Left cardiac atrium (tissue), 4 donors: ENCODE measurements at regions not wholly inside any gene's neighbourhood (a gene's known extent, or its start where the extent isn't known, plus 50 kb on each side); places are given as distances from the start of the nearest gene placed in this dataset.
"Not testable (repeated sequence)": the region's sequence is repeated elsewhere in the genome, so short reads cannot be mapped to it uniquely, and the experiment has no call there.

Experiments used
- ATAC-seq, 2 donors: fragments of 200-7000 bp; cut with Tn5 transposase; one replicate each; pipeline ENCODE4 v1.9.1; 2020; ENCODE audit warnings: mild to moderate bottlenecking in 2 of 2, moderate library complexity in 2 of 2
- DNase-seq: peaks from one replicate; pipeline ENCODE4 v3.0.0-alpha.2; 2020
- intact Hi-C, 2 donors: fragments of 100-400 bp; cut with DNase I; formaldehyde crosslinking; loops; one replicate each; pipeline versions ENCODE4 v1.14.1 to v1.15.1; 2022 to 2023
- donor health status: DM: no; HTN: yes; CAD: no.
- donor health status: DM: no; HTN: yes; CAD: no; lungs with severe emphysema.
- donor health status: DM: yes; HTN: yes; CAD: no.
- donor health status: Dilated cardiomyopathy.

GRCh38 chr5:97471951-97472350 lies 288.9 kb upstream of the RIOK2 start:
- intact Hi-C loops: no loop called here
- ATAC-seq (no peak), DNase-seq (no peak)

GRCh38 chr5:97475847-97476246 lies 292.8 kb upstream of the RIOK2 start:
- DNase-seq (no peak), ATAC-seq (no peak)

GRCh38 chr5:97476852-97477534 lies 293.9 kb upstream of the RIOK2 start:
- ATAC-seq: no peak
- no peak for DNase-seq
- intact Hi-C loops: no loop called here

More at GRCh38 chr5:97475847-97476246, 292.8 kb upstream of the RIOK2 start:
- intact Hi-C loops: no loop called here

GRCh38 chr5:97478483-97478882 lies 295.4 kb upstream of the RIOK2 start:
- DNase-seq (no peak), ATAC-seq (no peak)
- intact Hi-C loops: no loop called here

GRCh38 chr5:97480313-97480712 lies 297.3 kb upstream of the RIOK2 start:
- intact Hi-C loops: no loop called here
- DNase-seq (no peak), ATAC-seq (no peak)

- intact Hi-C loops: no loop called here
- DNase-seq (no peak), ATAC-seq (no peak)
These were observed 305.1 kb upstream of the RIOK2 start for GRCh38 chr5:97488126-97488668.

GRCh38 chr5:97489010-97489840 lies 306.2 kb upstream of the RIOK2 start:
- DNase-seq (no peak), ATAC-seq (no peak)
- intact Hi-C loops: no loop called here

GRCh38 chr5:97494465-97494864 lies 311.4 kb upstream of the RIOK2 start:
- DNase-seq (no peak), ATAC-seq (no peak)
- intact Hi-C loops: no loop called here

- intact Hi-C loops: no loop called here
- ATAC-seq: no peak
- no peak for DNase-seq
These were observed 312.3 kb upstream of the RIOK2 start for GRCh38 chr5:97495301-97495700.

- ATAC-seq (no peak), DNase-seq (no peak)
- intact Hi-C loops: no loop called here
These were observed 313.0 kb upstream of the RIOK2 start for GRCh38 chr5:97496037-97496436.

GRCh38 chr5:97498657-97499056 lies 315.6 kb upstream of the RIOK2 start:
- intact Hi-C loops: no loop called here
- ATAC-seq (peak in 1 of 2 donors; percentile 37), DNase-seq (peak; percentile 31)

GRCh38 chr5:97499605-97500004 lies 316.6 kb upstream of the RIOK2 start:
- intact Hi-C loops: no loop called here
- ATAC-seq: peak in 1 of 2 donors; percentile 63
- DNase-seq: peak; percentile 49

- intact Hi-C loops: no loop called here
These were observed 318.4 kb upstream of the RIOK2 start for GRCh38 chr5:97501286-97501964.

GRCh38 chr5:97501965-97502305 lies 318.9 kb upstream of the RIOK2 start:
- intact Hi-C loops: no loop called here
- DNase-seq (no peak), ATAC-seq (no peak)

More at GRCh38 chr5:97501286-97501964, 318.4 kb upstream of the RIOK2 start:
- ATAC-seq (no peak), DNase-seq (no peak)

- intact Hi-C loops: no loop called here
- DNase-seq: no peak
- no peak for ATAC-seq
These were observed 325.8 kb upstream of the RIOK2 start for GRCh38 chr5:97508864-97509263.

- DNase-seq, intact Hi-C loops, ATAC-seq: not testable (repeated sequence)
These were observed 336.5 kb upstream of the RIOK2 start for GRCh38 chr5:97519565-97519964.

GRCh38 chr5:97523336-97523735 lies 340.3 kb upstream of the RIOK2 start:
- ATAC-seq, intact Hi-C loops, DNase-seq: not testable (repeated sequence)

- no peak for DNase-seq
- ATAC-seq: no peak
- intact Hi-C loops: no loop called here
These were observed 342.7 kb upstream of the RIOK2 start for GRCh38 chr5:97525780-97526179.

GRCh38 chr5:97528941-97529340 lies 345.9 kb upstream of the RIOK2 start:
- no peak for DNase-seq
- ATAC-seq: peak in 1 of 2 donors; percentile 85
- intact Hi-C loops: no loop called here
